ENCODE measurements at regions not wholly inside any gene's neighbourhood (a gene's known extent, or its start where the extent isn't known, plus 50 kb on each side); places are given as distances from the start of the nearest gene placed in this dataset.

DNA sequence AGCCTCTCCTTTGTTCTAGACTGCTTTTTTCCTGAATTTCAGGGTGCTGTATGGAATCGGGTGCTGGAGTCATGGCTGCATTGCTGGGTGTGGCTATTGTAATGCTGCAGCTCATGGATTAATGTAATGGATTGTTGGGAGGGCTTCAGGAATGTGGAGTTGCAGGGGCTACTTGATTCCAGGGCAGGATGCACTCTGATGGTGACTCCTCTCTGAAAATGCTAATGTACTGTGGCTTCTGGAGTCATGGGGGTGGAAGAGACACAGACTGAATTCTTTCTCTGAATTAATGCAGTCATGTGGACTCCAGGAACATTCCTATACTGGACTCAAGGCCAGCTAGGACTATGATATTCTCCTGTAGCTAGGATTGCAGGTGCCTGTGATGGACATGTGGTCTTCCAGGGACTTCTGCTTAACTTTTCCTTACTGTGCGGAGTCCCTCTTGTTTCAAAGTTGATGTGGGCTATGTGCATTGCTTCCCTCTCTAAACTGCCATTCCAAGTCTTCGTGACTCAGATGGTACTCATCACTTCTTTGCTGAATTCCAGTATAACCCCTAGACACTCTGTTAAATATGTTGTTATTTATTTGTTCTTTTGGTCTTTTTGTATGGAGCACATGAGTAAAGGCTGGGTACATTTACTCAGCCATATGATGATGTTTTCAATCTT is 396.2 kb downstream of the KCTD16 start:
- no peak for TF ChIP-seq POLR2A (IDR thresholded peaks at IDR 0.05)
- TF ChIP-seq CTCF (IDR thresholded peaks at IDR 0.05), result no peak

Measured in esophagus squamous epithelium (tissue), 4 donors.